CD8-positive, alpha-beta memory T cell (primary cell): ENCODE measurements at regions not wholly inside any gene's neighbourhood (a gene's known extent, or its start where the extent isn't known, plus 50 kb on each side); places are given as distances from the start of the nearest gene placed in this dataset.
A peak's percentile ranks its signal among the peaks of the same experiment; 100 is the strongest.

ENCODE experiments used
- CTCF ChIA-PET: fragments of 350-600 bp; sonication (Branson Sonifier 250); formaldehyde crosslinking; loops from one replicate; lab custom pipeline; 2021; ENCODE audit warnings: antibody characterized with exemption; lab: Charles Lee
- POLR2A ChIA-PET: fragments of 350-600 bp; sonication (Branson Sonifier 250); formaldehyde crosslinking; loops from one replicate; lab custom pipeline; 2021; ENCODE audit warnings: antibody characterized with exemption; lab: Charles Lee
- DNase-seq, 5 donors: peaks; one replicate each; pipeline versions ENCODE4 v3.0.0 to v3.0.0-alpha.2; 2020 to 2022; ENCODE audit warnings: mixed read lengths in 1 of 5
- H3K27ac ChIP-seq: one replicate; pipeline ENCODE4 v1.7.0; 2013; ENCODE audit warnings: low read depth, mild to moderate bottlenecking, low read length, moderate library complexity
- H3K27me3 ChIP-seq: 2 replicates; pipeline ENCODE4 v1.7.0; 2013; ENCODE audit warnings: low read length, mild to moderate bottlenecking; ENCODE audit not compliant: insufficient read depth, poor library complexity, severe bottlenecking
- H3K36me3 ChIP-seq: 2 replicates; pipeline ENCODE4 v1.7.0; 2013; ENCODE audit warnings: mild to moderate bottlenecking, low read length, moderate library complexity; ENCODE audit not compliant: insufficient read depth
- H3K4me1 ChIP-seq: 2 replicates; pipeline ENCODE4 v1.7.0; 2013; ENCODE audit warnings: mild to moderate bottlenecking, low read length, moderate library complexity; ENCODE audit not compliant: insufficient read depth
- H3K4me3 ChIP-seq: 2 replicates; pipeline ENCODE4 v1.7.0; 2013; ENCODE audit warnings: mild to moderate bottlenecking, low read length
- H3K9me3 ChIP-seq: 2 replicates; pipeline ENCODE4 v1.7.0; 2013; ENCODE audit warnings: mild to moderate bottlenecking, low read length
- H3K27ac Mint-ChIP-seq, 8 donors: one replicate each; pipeline ENCODE4 v1.8.0; 2020 to 2021; ENCODE audit warnings: mixed read lengths in 8 of 8, mild to moderate bottlenecking in 6 of 8, inconsistent platforms in 3 of 8, moderate library complexity in 3 of 8
- H3K27me3 Mint-ChIP-seq, 2 donors: one replicate each; pipeline ENCODE4 v1.8.0; 2020 to 2021; ENCODE audit warnings: mixed read lengths in 2 of 2, mild to moderate bottlenecking in 1 of 2, moderate library complexity in 1 of 2
- H3K36me3 Mint-ChIP-seq, 3 donors: one replicate each; pipeline ENCODE4 v1.8.0; 2020 to 2021; ENCODE audit warnings: mixed read lengths in 3 of 3, inconsistent platforms in 1 of 3, mild to moderate bottlenecking in 1 of 3
- H3K4me1 Mint-ChIP-seq, 3 donors: one replicate each; pipeline ENCODE4 v1.8.0; 2020 to 2021; ENCODE audit warnings: mixed read lengths in 3 of 3, inconsistent platforms in 1 of 3, mild to moderate bottlenecking in 1 of 3
- H3K4me3 Mint-ChIP-seq, 7 donors: one replicate each; pipeline ENCODE4 v1.8.0; 2020 to 2021; ENCODE audit warnings: mixed read lengths in 7 of 7, mild to moderate bottlenecking in 6 of 7, moderate library complexity in 4 of 7, inconsistent platforms in 2 of 7
- H3K9me3 Mint-ChIP-seq, 5 donors: one replicate each; pipeline ENCODE4 v1.8.0; 2020 to 2022; ENCODE audit warnings: mixed read lengths in 5 of 5, mild to moderate bottlenecking in 3 of 5, moderate library complexity in 2 of 5, inconsistent platforms in 1 of 5

DNA sequence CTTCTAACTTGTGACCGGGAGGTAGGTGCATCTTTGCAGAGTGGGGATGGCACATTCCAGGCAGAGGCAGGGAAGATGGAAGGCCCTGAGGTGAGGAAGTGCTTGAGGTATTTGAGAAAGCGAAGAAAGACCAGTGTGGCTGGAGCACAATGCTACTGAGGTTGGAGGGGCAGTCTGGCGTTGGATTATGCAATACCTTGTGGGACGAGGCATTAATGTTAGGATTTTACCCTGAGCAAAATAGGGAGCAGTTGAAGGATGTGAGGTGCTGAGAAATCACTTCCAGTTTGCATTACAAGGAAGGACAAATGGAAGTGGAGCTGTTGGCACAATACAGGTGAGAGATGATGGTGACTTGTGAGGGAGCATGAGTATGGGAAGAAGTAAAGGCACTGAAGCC, 145.5 kb downstream of the KCNA5 start:
- Histone ChIP-seq H3K4me1 (no peaks in the 10 kb centered on the region), H3K27ac (no peak overlapping the region), H3K27me3 (no peaks in the 10 kb centered on the region), H3K36me3 (no peaks in the 10 kb centered on the region), H3K9me3 (no peaks in the 10 kb centered on the region), H3K4me3 (no peak overlapping the region)
- ChIA-PET POLR2A (no interaction called here), CTCF (no interaction called here)
- Mint-ChIP-seq H3K27ac (no peak overlapping the region), H3K4me1 (no peaks in the 10 kb centered on the region), H3K4me3 (no peak overlapping the region), H3K9me3 (peaks cover 0 to 3% (median 0%) of the 10 kb centered on the region in 5 donors), H3K36me3 (no peaks in the 10 kb centered on the region), H3K27me3 (peaks cover 0 to 9% of the 10 kb centered on the region in 2 donors)
- no peak for DNase-seq

GRCh38 chr12:5191803-5192538, 148.3 kb downstream of the KCNA5 start:
- DNase-seq, result no peak
- CTCF ChIA-PET, result no interaction called here
- Mint-ChIP-seq H3K4me1 (no peaks in the 10 kb centered on the region), H3K4me3 (peak overlapping the region in 1 of 7 donors; percentile 55), H3K36me3 (no peaks in the 10 kb centered on the region), H3K9me3 (no peaks in the 10 kb centered on the region), H3K27me3 (no peaks in the 10 kb centered on the region), H3K27ac (no peak overlapping the region)
- H3K4me3 ChIP-seq, result no peak overlapping the region
- H3K27me3 ChIP-seq, result no peaks in the 10 kb centered on the region
- H3K27ac ChIP-seq, result no peak overlapping the region
- no peaks in the 10 kb centered on the region for H3K36me3 ChIP-seq
- POLR2A ChIA-PET, result no interaction called here
- no peaks in the 10 kb centered on the region for H3K4me1 ChIP-seq
- H3K9me3 ChIP-seq, result no peaks in the 10 kb centered on the region

GRCh38 chr12:5192726-5193125, 149.0 kb downstream of the KCNA5 start:
- no peaks in the 10 kb centered on the region for H3K36me3 Mint-ChIP-seq
- no peaks in the 10 kb centered on the region for H3K4me1 Mint-ChIP-seq
- no peaks in the 10 kb centered on the region for H3K36me3 ChIP-seq
- H3K4me3 ChIP-seq, result no peak overlapping the region
- H3K4me3 Mint-ChIP-seq, result no peak overlapping the region
- H3K9me3 Mint-ChIP-seq, result no peaks in the 10 kb centered on the region
- H3K4me1 ChIP-seq, result no peaks in the 10 kb centered on the region
- no peaks in the 10 kb centered on the region for H3K27me3 ChIP-seq
- H3K27me3 Mint-ChIP-seq, result no peaks in the 10 kb centered on the region
- POLR2A ChIA-PET, result no interaction called here
- DNase-seq, result no peak
- CTCF ChIA-PET, result no interaction called here
- no peak overlapping the region for H3K27ac Mint-ChIP-seq
- H3K9me3 ChIP-seq, result no peaks in the 10 kb centered on the region
- no peak overlapping the region for H3K27ac ChIP-seq

GRCh38 chr12:5194306-5194705, 150.6 kb downstream of the KCNA5 start:
- H3K36me3 ChIP-seq, result no peaks in the 10 kb centered on the region
- ChIA-PET CTCF (no interaction called here), POLR2A (no interaction called here)
- no peaks in the 10 kb centered on the region for H3K4me1 Mint-ChIP-seq
- no peaks in the 10 kb centered on the region for H3K4me1 ChIP-seq
- peaks cover 0 to 9% of the 10 kb centered on the region in 2 donors for H3K27me3 Mint-ChIP-seq
- no peak for DNase-seq
- no peak overlapping the region for H3K27ac ChIP-seq
- no peaks in the 10 kb centered on the region for H3K9me3 ChIP-seq
- H3K36me3 Mint-ChIP-seq, result no peaks in the 10 kb centered on the region
- H3K4me3 ChIP-seq, result no peak overlapping the region
- no peak overlapping the region for H3K4me3 Mint-ChIP-seq
- H3K27ac Mint-ChIP-seq, result no peak overlapping the region
- H3K27me3 ChIP-seq, result no peaks in the 10 kb centered on the region
- H3K9me3 Mint-ChIP-seq, result no peaks in the 10 kb centered on the region

- H3K4me3 ChIP-seq, result no peak overlapping the region
- Mint-ChIP-seq H3K9me3 (no peaks in the 10 kb centered on the region), H3K4me3 (no peak overlapping the region), H3K27me3 (peaks cover 5 to 16% of the 10 kb centered on the region in 2 donors), H3K27ac (no peak overlapping the region), H3K36me3 (no peaks in the 10 kb centered on the region), H3K4me1 (no peaks in the 10 kb centered on the region)
- H3K36me3 ChIP-seq, result no peaks in the 10 kb centered on the region
- no peak overlapping the region for H3K27ac ChIP-seq
- H3K9me3 ChIP-seq, result no peaks in the 10 kb centered on the region
- no peaks in the 10 kb centered on the region for H3K27me3 ChIP-seq
- ChIA-PET CTCF (no interaction called here), POLR2A (no interaction called here)
- H3K4me1 ChIP-seq, result no peaks in the 10 kb centered on the region
- no peak for DNase-seq
These were observed 151.6 kb downstream of the KCNA5 start for GRCh38 chr12:5195244-5195643.

DNA sequence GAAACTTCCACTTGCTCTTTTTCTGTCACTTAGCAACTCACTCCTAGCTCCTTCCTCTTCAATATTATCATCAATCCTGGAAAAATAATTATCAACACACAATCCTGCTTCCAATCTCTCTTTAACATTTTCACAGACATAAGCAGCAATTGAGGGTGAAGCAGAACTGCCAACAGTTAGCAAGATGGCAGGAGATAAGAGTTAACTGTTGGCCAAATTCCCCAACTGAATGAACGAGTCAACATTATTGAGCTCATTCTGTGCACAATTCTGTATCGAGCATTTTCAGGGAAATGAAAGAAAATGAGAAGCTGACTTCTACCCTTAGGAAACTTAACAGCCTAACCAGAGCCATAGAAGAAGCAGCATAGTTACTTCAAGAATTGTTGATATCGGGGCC, 152.0 kb downstream of the KCNA5 start:
- POLR2A ChIA-PET, result no interaction called here

DNA sequence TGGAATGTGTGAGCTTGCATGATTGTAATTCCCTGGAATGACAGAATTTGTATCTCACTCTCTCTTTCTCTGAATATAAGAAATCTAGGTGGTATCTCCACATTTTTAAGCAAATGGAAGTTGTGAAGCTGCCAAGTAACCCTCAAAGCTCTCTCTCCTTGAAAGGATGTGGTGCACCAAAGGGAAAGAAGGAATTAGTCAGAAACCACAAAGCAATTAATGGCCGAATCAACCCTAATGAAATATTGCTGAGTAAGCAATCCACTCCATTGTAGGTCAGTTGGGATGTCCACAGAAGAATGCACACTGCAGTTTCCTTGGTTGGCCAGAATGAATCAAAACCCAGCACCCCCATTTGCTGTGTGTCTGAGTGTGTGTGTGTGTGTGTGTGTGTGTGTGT, 153.5 kb downstream of the KCNA5 start:
- Mint-ChIP-seq H3K27me3 (peaks cover 6 to 18% of the 10 kb centered on the region in 2 donors), H3K4me3 (no peak overlapping the region), H3K4me1 (no peaks in the 10 kb centered on the region), H3K36me3 (no peaks in the 10 kb centered on the region), H3K9me3 (peaks cover 0 to 5% (median 0%) of the 10 kb centered on the region in 5 donors), H3K27ac (no peak overlapping the region)
- ChIA-PET CTCF (no interaction called here), POLR2A (no interaction called here)
- no peak for DNase-seq
- Histone ChIP-seq H3K4me3 (no peak overlapping the region), H3K36me3 (no peaks in the 10 kb centered on the region), H3K27me3 (no peaks in the 10 kb centered on the region), H3K4me1 (no peaks in the 10 kb centered on the region), H3K9me3 (no peaks in the 10 kb centered on the region), H3K27ac (no peak overlapping the region)

More for the DNA sequence above, 152.0 kb downstream of the KCNA5 start:
- no peak for DNase-seq
- H3K9me3 ChIP-seq, result no peaks in the 10 kb centered on the region
- no peaks in the 10 kb centered on the region for H3K27me3 ChIP-seq
- no peak overlapping the region for H3K4me3 Mint-ChIP-seq
- H3K27me3 Mint-ChIP-seq, result peaks cover 6 to 18% of the 10 kb centered on the region in 2 donors
- no peak overlapping the region for H3K27ac ChIP-seq
- no peak overlapping the region for H3K27ac Mint-ChIP-seq
- CTCF ChIA-PET, result no interaction called here
- no peak overlapping the region for H3K4me3 ChIP-seq
- H3K4me1 ChIP-seq, result no peaks in the 10 kb centered on the region
- H3K36me3 Mint-ChIP-seq, result no peaks in the 10 kb centered on the region
- peaks cover 0 to under 1% (median 0%) of the 10 kb centered on the region in 5 donors for H3K9me3 Mint-ChIP-seq
- H3K4me1 Mint-ChIP-seq, result no peaks in the 10 kb centered on the region
- no peaks in the 10 kb centered on the region for H3K36me3 ChIP-seq

GRCh38 chr12:5197656-5198055, 154.0 kb downstream of the KCNA5 start:
- H3K4me3 ChIP-seq, result no peak overlapping the region
- Mint-ChIP-seq H3K4me1 (no peaks in the 10 kb centered on the region), H3K36me3 (no peaks in the 10 kb centered on the region), H3K27me3 (peaks cover 6 to 18% of the 10 kb centered on the region in 2 donors), H3K4me3 (no peak overlapping the region), H3K9me3 (peaks cover 0 to 5% (median 0%) of the 10 kb centered on the region in 5 donors), H3K27ac (no peak overlapping the region)
- no peaks in the 10 kb centered on the region for H3K36me3 ChIP-seq
- no peak for DNase-seq
- CTCF ChIA-PET, result no interaction called here
- H3K4me1 ChIP-seq, result no peaks in the 10 kb centered on the region
- H3K9me3 ChIP-seq, result no peaks in the 10 kb centered on the region
- no peak overlapping the region for H3K27ac ChIP-seq
- H3K27me3 ChIP-seq, result no peaks in the 10 kb centered on the region
- POLR2A ChIA-PET, result no interaction called here
